ENCODE measurements at regions not wholly inside any gene's neighbourhood (a gene's known extent, or its start where the extent isn't known, plus 50 kb on each side); places are given as distances from the start of the nearest gene placed in this dataset.

- no peak for ATAC-seq
- peaks cover 0 to 6% (median 0%) of the 10 kb centered on the region in 3 donors for H3K4me1 ChIP-seq
- H3K27me3 ChIP-seq = no peaks in the 10 kb centered on the region
- H3K27ac ChIP-seq = no peak overlapping the region
- H3K4me3 ChIP-seq = no peak overlapping the region
- no peak for TF ChIP-seq CTCF (IDR thresholded peaks at IDR 0.05)
- no peak for TF ChIP-seq POLR2AphosphoS5 (IDR thresholded peaks at IDR 0.05)
- TF ChIP-seq EP300 (IDR thresholded peaks at IDR 0.05) = no peak
- TF ChIP-seq POLR2A (IDR thresholded peaks at IDR 0.05) = no peak
- H3K36me3 ChIP-seq = no peaks in the 10 kb centered on the region
- WGBS, 2 donors (ENCODE audit: low coverage in 1 of 2) = 50 to 60% methylated on average over 1 to 2 of the region's 2 CpGs
- peaks cover 0 to 5% (median 0%) of the 10 kb centered on the region in 3 donors for H3K9me3 ChIP-seq
Measured at GRCh38 chr6:121724576-121724975, 289.1 kb downstream of the GJA1 start.

DNA sequence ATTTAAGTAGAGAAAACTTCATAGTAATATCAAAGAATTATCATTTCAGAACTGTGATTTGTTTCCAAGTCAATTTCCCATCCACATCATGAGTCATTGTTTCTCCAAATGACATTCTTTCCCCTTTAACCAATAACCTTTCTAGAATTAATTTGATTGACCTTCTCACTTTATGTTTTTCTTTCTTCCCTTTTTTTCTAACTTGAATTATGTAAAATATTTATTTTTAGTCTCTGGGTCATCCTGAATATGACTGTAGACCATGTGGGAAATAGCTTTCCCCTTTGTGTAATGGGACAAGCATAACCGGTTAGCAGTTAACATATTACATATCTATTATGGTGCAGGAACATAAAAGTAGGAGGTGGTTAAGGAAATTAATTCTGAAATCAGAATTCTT lies 291.1 kb downstream of the GJA1 start:
- WGBS, 2 donors (ENCODE audit: low coverage in 1 of 2) = 50 to 67% methylated on average over 1 of the region's 1 CpG
- Histone ChIP-seq H3K4me3 (no peak overlapping the region), H3K27ac (no peak overlapping the region), H3K36me3 (no peaks in the 10 kb centered on the region), H3K4me1 (peaks cover 0 to 3% (median 0%) of the 10 kb centered on the region in 3 donors), H3K27me3 (no peaks in the 10 kb centered on the region), H3K9me3 (peaks cover 0 to 6% (median 0%) of the 10 kb centered on the region in 3 donors)
- no peak for ATAC-seq
- TF ChIP-seq CTCF (IDR thresholded peaks at IDR 0.05) (no peak), POLR2AphosphoS5 (IDR thresholded peaks at IDR 0.05) (no peak), POLR2A (IDR thresholded peaks at IDR 0.05) (no peak), EP300 (IDR thresholded peaks at IDR 0.05) (no peak)

DNA sequence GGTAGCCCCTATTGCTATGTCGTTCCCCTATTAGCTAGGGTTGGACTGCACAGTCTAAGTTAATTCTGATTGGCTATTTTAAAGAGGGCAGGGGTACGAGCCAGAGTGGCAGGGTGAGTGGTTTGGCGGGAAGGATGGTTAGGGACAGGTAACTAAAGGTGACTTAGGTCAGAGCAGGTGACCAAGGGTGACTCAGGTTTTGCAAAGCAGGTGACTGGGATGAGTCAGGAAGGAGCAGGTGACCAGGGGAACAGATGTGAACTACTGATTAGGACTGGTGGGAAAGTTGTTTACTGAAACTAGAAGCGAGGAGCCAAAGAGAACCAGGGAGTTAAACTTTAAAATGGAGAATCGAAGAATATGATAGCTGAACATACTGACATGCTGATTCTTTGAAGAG lies 295.2 kb downstream of the GJA1 start:
- 98 to 100% methylated on average over 4 to 5 of the region's 5 CpGs for WGBS, 2 donors (ENCODE audit: low coverage in 1 of 2)
- Histone ChIP-seq H3K27ac (no peak overlapping the region), H3K4me3 (no peak overlapping the region), H3K9me3 (peaks cover 0 to 6% (median 0%) of the 10 kb centered on the region in 3 donors), H3K36me3 (no peaks in the 10 kb centered on the region), H3K27me3 (no peaks in the 10 kb centered on the region), H3K4me1 (peaks cover 0 to 6% (median 0%) of the 10 kb centered on the region in 3 donors)
- ATAC-seq = no peak
- no peak for TF ChIP-seq CTCF (IDR thresholded peaks at IDR 0.05)
- no peak for TF ChIP-seq POLR2A (IDR thresholded peaks at IDR 0.05)
- TF ChIP-seq POLR2AphosphoS5 (IDR thresholded peaks at IDR 0.05) = no peak
- TF ChIP-seq EP300 (IDR thresholded peaks at IDR 0.05) = no peak

GRCh38 chr6:121731381-121731780 lies 295.9 kb downstream of the GJA1 start:
- no peak for ATAC-seq
- H3K27ac ChIP-seq = no peak overlapping the region
- no peak for TF ChIP-seq CTCF (IDR thresholded peaks at IDR 0.05)
- 92% methylated on average over 1 of the region's 1 CpG for WGBS, 2 donors (ENCODE audit: low coverage in 1 of 2)
- H3K4me3 ChIP-seq = no peak overlapping the region
- no peaks in the 10 kb centered on the region for H3K27me3 ChIP-seq
- no peaks in the 10 kb centered on the region for H3K36me3 ChIP-seq
- H3K4me1 ChIP-seq = peaks cover 0 to 6% (median 0%) of the 10 kb centered on the region in 3 donors
- H3K9me3 ChIP-seq = peaks cover 0 to 6% (median 0%) of the 10 kb centered on the region in 3 donors

GRCh38 chr6:121732641-121733040 lies 297.2 kb downstream of the GJA1 start:
- no peak for TF ChIP-seq POLR2AphosphoS5 (IDR thresholded peaks at IDR 0.05)
- 19 to 93% methylated on average over 1 of the region's 1 CpG for WGBS, 2 donors (ENCODE audit: low coverage in 1 of 2)
- Histone ChIP-seq H3K27ac (no peak overlapping the region), H3K36me3 (no peaks in the 10 kb centered on the region), H3K27me3 (no peaks in the 10 kb centered on the region), H3K4me3 (no peak overlapping the region), H3K9me3 (peaks cover 0 to 6% (median 0%) of the 10 kb centered on the region in 3 donors), H3K4me1 (peaks cover 0 to 6% (median 0%) of the 10 kb centered on the region in 3 donors)
- no peak for ATAC-seq

Measured in gastroesophageal sphincter (tissue), 4 donors.